ENCODE measurements at regions not wholly inside any gene's neighbourhood (a gene's known extent, or its start where the extent isn't known, plus 50 kb on each side); places are given as distances from the start of the nearest gene placed in this dataset.

DNA sequence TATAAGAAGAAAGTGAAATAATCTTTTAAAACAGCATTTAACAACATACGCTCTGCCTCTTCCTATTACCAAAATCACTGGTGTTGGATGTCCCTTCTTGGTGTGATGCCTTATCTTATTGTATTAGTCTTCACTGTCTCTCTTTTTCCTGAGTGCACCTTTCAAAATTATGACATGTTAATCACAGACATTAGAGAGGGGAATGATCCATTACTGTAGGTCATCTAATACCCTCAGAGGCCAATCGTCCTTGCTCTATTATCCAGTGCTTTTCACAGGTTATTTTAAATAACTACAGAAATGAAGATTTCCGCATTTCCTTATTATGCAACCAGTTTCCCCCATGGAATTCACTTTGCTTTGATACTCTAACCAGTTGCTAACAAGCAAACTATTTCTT, 1292.7 kb downstream of the MAT2B start:
- TF ChIP-seq, protein P1, sequence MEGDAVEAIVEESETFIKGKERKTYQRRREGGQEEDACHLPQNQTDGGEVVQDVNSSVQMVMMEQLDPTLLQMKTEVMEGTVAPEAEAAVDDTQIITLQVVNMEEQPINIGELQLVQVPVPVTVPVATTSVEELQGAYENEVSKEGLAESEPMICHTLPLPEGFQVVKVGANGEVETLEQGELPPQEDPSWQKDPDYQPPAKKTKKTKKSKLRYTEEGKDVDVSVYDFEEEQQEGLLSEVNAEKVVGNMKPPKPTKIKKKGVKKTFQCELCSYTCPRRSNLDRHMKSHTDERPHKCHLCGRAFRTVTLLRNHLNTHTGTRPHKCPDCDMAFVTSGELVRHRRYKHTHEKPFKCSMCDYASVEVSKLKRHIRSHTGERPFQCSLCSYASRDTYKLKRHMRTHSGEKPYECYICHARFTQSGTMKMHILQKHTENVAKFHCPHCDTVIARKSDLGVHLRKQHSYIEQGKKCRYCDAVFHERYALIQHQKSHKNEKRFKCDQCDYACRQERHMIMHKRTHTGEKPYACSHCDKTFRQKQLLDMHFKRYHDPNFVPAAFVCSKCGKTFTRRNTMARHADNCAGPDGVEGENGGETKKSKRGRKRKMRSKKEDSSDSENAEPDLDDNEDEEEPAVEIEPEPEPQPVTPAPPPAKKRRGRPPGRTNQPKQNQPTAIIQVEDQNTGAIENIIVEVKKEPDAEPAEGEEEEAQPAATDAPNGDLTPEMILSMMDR (IDR thresholded peaks at IDR 0.05; ENCODE audit: low read depth, low read length, missing control alignments): no peak
- H3K4me3 ChIP-seq (ENCODE audit: low read depth, low read length): no peak overlapping the region
- DNase-seq (ENCODE audit: low read depth): no peak

GRCh38 chr5:164799391-164799790, 1294.0 kb downstream of the MAT2B start:
- no peak for DNase-seq (ENCODE audit: low read depth)
- no peak overlapping the region for H3K4me3 ChIP-seq (ENCODE audit: low read depth, low read length)
- TF ChIP-seq, protein P1 (IDR thresholded peaks at IDR 0.05; ENCODE audit: low read depth, low read length, missing control alignments): no peak

GRCh38 chr5:164801910-164802309, 1296.5 kb downstream of the MAT2B start:
- H3K4me3 ChIP-seq (ENCODE audit: low read depth, low read length): no peak overlapping the region
- TF ChIP-seq, protein P1 (IDR thresholded peaks at IDR 0.05; ENCODE audit: low read depth, low read length, missing control alignments): no peak
- DNase-seq (ENCODE audit: low read depth): no peak

DNA sequence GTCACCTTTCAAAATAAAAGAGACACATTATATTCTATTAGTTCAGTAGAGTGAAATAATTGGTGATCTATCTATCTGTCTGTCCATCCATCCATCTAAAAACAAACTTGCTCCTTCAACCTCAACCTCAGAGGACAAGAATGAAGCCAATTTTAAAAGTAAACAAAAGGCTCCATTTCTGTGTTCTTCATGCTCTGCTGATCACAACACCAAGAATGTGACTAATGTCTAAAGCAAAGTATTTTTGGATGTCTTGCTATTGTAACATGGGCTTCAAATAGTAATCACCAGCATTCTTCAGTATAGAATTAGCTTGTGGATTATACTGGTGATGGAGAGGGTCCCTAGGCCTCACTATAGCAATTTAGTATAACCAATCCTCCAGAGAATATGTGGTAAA, 1304.4 kb downstream of the MAT2B start:
- no peak overlapping the region for H3K4me3 ChIP-seq (ENCODE audit: low read depth, low read length)
- no peak for DNase-seq (ENCODE audit: low read depth)
- TF ChIP-seq, protein P1 (IDR thresholded peaks at IDR 0.05; ENCODE audit: low read depth, low read length, missing control alignments): no peak

GRCh38 chr5:164818445-164818844, 1313.0 kb downstream of the MAT2B start:
- TF ChIP-seq, protein P1 (IDR thresholded peaks at IDR 0.05; ENCODE audit: low read depth, low read length, missing control alignments): no peak
- DNase-seq (ENCODE audit: low read depth): no peak
- no peak overlapping the region for H3K4me3 ChIP-seq (ENCODE audit: low read depth, low read length)

- TF ChIP-seq, protein P1 (IDR thresholded peaks at IDR 0.05; ENCODE audit: low read depth, low read length, missing control alignments): no peak
- no peak overlapping the region for H3K4me3 ChIP-seq (ENCODE audit: low read depth, low read length)
- no peak for DNase-seq (ENCODE audit: low read depth)
These were observed 1319.3 kb downstream of the MAT2B start for GRCh38 chr5:164824671-164825070.

- no peak overlapping the region for H3K4me3 ChIP-seq (ENCODE audit: low read depth, low read length)
- no peak for DNase-seq (ENCODE audit: low read depth)
- TF ChIP-seq, protein P1 (IDR thresholded peaks at IDR 0.05; ENCODE audit: low read depth, low read length, missing control alignments): no peak
These were observed 1327.1 kb downstream of the MAT2B start for GRCh38 chr5:164832516-164832915.

All from GM12864 (cell line).